ENCODE measurements at regions not wholly inside any gene's neighbourhood (a gene's known extent, or its start where the extent isn't known, plus 50 kb on each side); places are given as distances from the start of the nearest gene placed in this dataset.

DNA sequence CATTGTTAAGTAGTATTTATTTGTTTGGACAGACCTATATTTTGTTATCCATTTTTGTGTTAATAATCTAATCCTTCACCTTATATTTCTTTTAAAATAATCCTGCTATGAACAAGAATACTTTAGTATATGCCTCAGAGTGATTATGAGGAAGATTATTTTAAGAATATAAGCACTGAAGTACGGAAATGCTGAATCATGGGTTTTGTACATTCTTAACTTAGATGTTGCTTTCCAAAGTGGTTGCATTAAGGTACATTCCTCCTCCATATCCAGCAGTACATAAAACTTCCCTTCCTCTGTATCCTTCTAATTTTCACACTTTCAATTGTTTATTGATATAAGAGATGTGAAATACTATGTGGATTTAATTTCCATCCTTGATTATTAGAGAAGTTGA is 491.4 kb upstream of the GRID2 start:
- Histone ChIP-seq H3K36me3 (replicated peaks in 1 of 2; ENCODE audit: insufficient read depth in 1 of 2, low read depth in 2 of 2) (no peaks in the 10 kb centered on the region), H3K9me3 (no peaks in the 10 kb centered on the region), H3K27me3 (no peaks in the 10 kb centered on the region), H3K4me1 (no peaks in the 10 kb centered on the region), H3K4me3 (no peak overlapping the region), H3K27ac (no peak overlapping the region)
- no peak for ATAC-seq
- TF ChIP-seq CTCF (IDR thresholded peaks at IDR 0.05), result no peak
- no peak for TF ChIP-seq POLR2A (IDR thresholded peaks at IDR 0.05)
- DNase-seq, result no peak
- WGBS, 2 donors, result 61 to 63% methylated on average over 1 of the region's 1 CpG
- intact Hi-C loops (cut with DNase I), result no loop called here

DNA sequence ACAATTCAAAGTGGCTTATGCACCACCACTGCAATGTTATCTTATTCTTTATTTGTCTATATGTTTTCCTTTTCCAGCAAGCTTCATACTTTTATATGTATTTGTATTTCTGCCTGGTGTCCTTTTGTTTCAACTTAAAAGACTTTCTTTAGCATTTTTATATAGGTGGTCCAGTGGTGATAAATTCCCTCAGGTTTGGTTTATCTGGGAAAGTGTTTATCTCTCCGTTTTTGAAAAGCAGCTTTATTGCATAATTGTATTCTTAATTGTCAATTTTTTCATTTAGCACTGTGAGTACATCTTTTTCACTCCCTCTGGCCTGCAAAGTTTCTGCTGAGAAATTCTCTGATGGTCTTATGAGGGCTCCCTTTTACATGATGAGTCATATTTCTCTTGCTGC is 479.0 kb upstream of the GRID2 start:
- Histone ChIP-seq H3K27me3 (no peaks in the 10 kb centered on the region), H3K9me3 (peaks cover 0 to 7% (median 0%) of the 10 kb centered on the region in 3 donors), H3K36me3 (replicated peaks in 1 of 2; ENCODE audit: insufficient read depth in 1 of 2, low read depth in 2 of 2) (no peaks in the 10 kb centered on the region), H3K4me3 (no peak overlapping the region), H3K4me1 (no peaks in the 10 kb centered on the region), H3K27ac (no peak overlapping the region)
- DNase-seq, result no peak
- ATAC-seq, result no peak
- intact Hi-C loops (cut with DNase I), result no loop called here
- WGBS, 2 donors, result 49 to 80% methylated on average over 1 of the region's 1 CpG
- TF ChIP-seq CTCF (IDR thresholded peaks at IDR 0.05) (no peak), POLR2A (IDR thresholded peaks at IDR 0.05) (no peak)

DNA sequence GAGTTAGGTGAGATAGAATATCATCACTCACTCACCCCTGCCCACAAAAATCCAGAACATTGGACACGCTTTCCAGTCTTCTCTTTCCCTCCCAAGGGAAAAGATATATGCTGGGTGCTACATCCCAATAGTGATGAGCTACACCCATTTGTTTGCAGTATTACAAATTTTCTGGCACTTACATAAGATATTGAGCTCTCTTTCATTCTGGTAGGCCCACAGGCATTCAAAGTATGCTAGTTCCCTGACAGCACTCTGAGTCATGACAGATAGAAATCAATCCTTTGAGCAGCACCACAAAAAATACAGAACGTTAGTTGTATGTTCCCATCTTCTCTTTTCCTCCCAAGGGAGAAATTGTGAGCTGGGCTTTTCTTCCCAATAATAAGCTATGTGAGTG is 477.6 kb upstream of the GRID2 start:
- WGBS, 2 donors, result 77 to 79% methylated on average over 2 of the region's 2 CpGs
- H3K36me3 ChIP-seq (replicated peaks in 1 of 2; ENCODE audit: insufficient read depth in 1 of 2, low read depth in 2 of 2), result no peaks in the 10 kb centered on the region
- intact Hi-C loops (cut with DNase I), result no loop called here
- no peaks in the 10 kb centered on the region for H3K4me1 ChIP-seq
- no peak for TF ChIP-seq POLR2A (IDR thresholded peaks at IDR 0.05)
- no peak for TF ChIP-seq CTCF (IDR thresholded peaks at IDR 0.05)
- H3K9me3 ChIP-seq, result peaks cover 0 to 7% (median 0%) of the 10 kb centered on the region in 3 donors
- no peak overlapping the region for H3K27ac ChIP-seq
- no peak overlapping the region for H3K4me3 ChIP-seq
- H3K27me3 ChIP-seq, result no peaks in the 10 kb centered on the region
- DNase-seq (no peak), ATAC-seq (no peak)

GRCh38 chr4:91827914-91828313 is 475.9 kb upstream of the GRID2 start:
- peaks cover 0 to 7% (median 0%) of the 10 kb centered on the region in 3 donors for H3K9me3 ChIP-seq
- no peaks in the 10 kb centered on the region for H3K4me1 ChIP-seq
- no peaks in the 10 kb centered on the region for H3K36me3 ChIP-seq (replicated peaks in 1 of 2; ENCODE audit: insufficient read depth in 1 of 2, low read depth in 2 of 2)
- no peaks in the 10 kb centered on the region for H3K27me3 ChIP-seq
- no peak for DNase-seq
- no peak for TF ChIP-seq CTCF (IDR thresholded peaks at IDR 0.05)
- TF ChIP-seq POLR2A (IDR thresholded peaks at IDR 0.05), result no peak
- no peak overlapping the region for H3K27ac ChIP-seq
- no peak for ATAC-seq
- H3K4me3 ChIP-seq, result no peak overlapping the region
- intact Hi-C loops (cut with DNase I), result no loop called here

GRCh38 chr4:91829531-91829930 is 474.2 kb upstream of the GRID2 start:
- H3K9me3 ChIP-seq, result peaks cover 0 to 13% (median 0%) of the 10 kb centered on the region in 3 donors
- no peak for ATAC-seq
- no peak overlapping the region for H3K4me3 ChIP-seq
- TF ChIP-seq CTCF (IDR thresholded peaks at IDR 0.05) (no peak), POLR2A (IDR thresholded peaks at IDR 0.05) (no peak)
- no peak for DNase-seq
- H3K4me1 ChIP-seq, result no peaks in the 10 kb centered on the region
- no peak overlapping the region for H3K27ac ChIP-seq
- H3K27me3 ChIP-seq, result no peaks in the 10 kb centered on the region
- no peaks in the 10 kb centered on the region for H3K36me3 ChIP-seq (replicated peaks in 1 of 2; ENCODE audit: insufficient read depth in 1 of 2, low read depth in 2 of 2)
- WGBS, 2 donors, result 92 to 100% methylated on average over 1 of the region's 1 CpG
- intact Hi-C loops (cut with DNase I), result no loop called here

All from body of pancreas (tissue), 4 donors.